ENCODE measurements at regions not wholly inside any gene's neighbourhood (a gene's known extent, or its start where the extent isn't known, plus 50 kb on each side); places are given as distances from the start of the nearest gene placed in this dataset.

- no peak overlapping the region for H2AFZ ChIP-seq (ENCODE audit: low read depth, low read length, poor library complexity, severe bottlenecking)
- intact Hi-C loops (cut with micrococcal nuclease), result no loop called here
Measured at GRCh38 chr6:138647006-138647405, 126.6 kb upstream of the CCDC28A start.

More at GRCh38 chr6:138647006-138647405, 126.6 kb upstream of the CCDC28A start:
- Histone ChIP-seq H3K4me2 (ENCODE audit: low read length) (no peak overlapping the region), H3K9me2 (ENCODE audit: insufficient read depth) (no peaks in the 10 kb centered on the region), H4K20me1 (ENCODE audit: insufficient read depth) (no peaks in the 10 kb centered on the region), H3K79me2 (ENCODE audit: insufficient read depth, low read length) (no peaks in the 10 kb centered on the region), H3K9ac (ENCODE audit: low read length) (no peak overlapping the region), H3K4me1 (ENCODE audit: control insufficient read depth in 1 of 2, insufficient read depth in 2 of 2, low read length in 2 of 2) (no peaks in the 10 kb centered on the region), H3K4me3 (replicated peaks in 1 of 2; ENCODE audit: low read depth in 1 of 2, low read length in 2 of 2) (no peak overlapping the region), H3K27me3 (ENCODE audit: insufficient read depth, low read length) (no peaks in the 10 kb centered on the region), H3K36me3 (ENCODE audit: control insufficient read depth in 1 of 2, insufficient read depth in 2 of 2, low read length in 2 of 2) (no peaks in the 10 kb centered on the region), H3K9me3 (ENCODE audit: control insufficient read depth in 1 of 2, insufficient read depth in 1 of 2, low read depth in 1 of 2, low read length in 2 of 2) (no peaks in the 10 kb centered on the region), H3K27ac (ENCODE audit: low read depth, low read length) (no peak overlapping the region)
- TF ChIP-seq EZH2phosphoT487 (IDR thresholded peaks at IDR 0.05; ENCODE audit: borderline replicate concordance), result no peak
- no peak for TF ChIP-seq ZNF274 (IDR thresholded peaks at IDR 0.05; ENCODE audit: low read depth, low read length)
- TF ChIP-seq ATF3 (IDR thresholded peaks at IDR 0.05), result no peak
- TF ChIP-seq FOSL1 (IDR thresholded peaks at IDR 0.05; ENCODE audit: low read depth), result no peak
- no peak for TF ChIP-seq TCF7L2 (IDR thresholded peaks at IDR 0.05; ENCODE audit: borderline replicate concordance, extremely low read depth, insufficient read depth, insufficient read length)
- no peak for TF ChIP-seq ELF1 (IDR thresholded peaks at IDR 0.05; ENCODE audit: borderline replicate concordance, low read depth)
- TF ChIP-seq ZFX (IDR thresholded peaks at IDR 0.05), result no peak
- TF ChIP-seq REST (IDR thresholded peaks at IDR 0.05; ENCODE audit: low read depth), result no peak
- TF ChIP-seq SP1 (IDR thresholded peaks at IDR 0.05; ENCODE audit: low read depth), result no peak
- no peak for TF ChIP-seq EGR1 (IDR thresholded peaks at IDR 0.05; ENCODE audit: low read depth)
- no peak for TF ChIP-seq EZH2 (IDR thresholded peaks at IDR 0.05)
- TF ChIP-seq SRF (IDR thresholded peaks at IDR 0.05; ENCODE audit: low read depth), result no peak
- no peak for TF ChIP-seq YY1 (IDR thresholded peaks at IDR 0.05; ENCODE audit: extremely low read depth, insufficient replicate concordance, low read depth, low read length)
- TF ChIP-seq JUND (IDR thresholded peaks at IDR 0.05), result no peak
- TF ChIP-seq MAX (IDR thresholded peaks at IDR 0.05), result no peak
- no TSS peak for BruUV-seq (replicated peaks)
- DNase-seq (ENCODE audit: low read depth, low spot score) (no peak), ATAC-seq (no peak)
- POLR2A ChIA-PET, result no interaction called here
- CTCF ChIA-PET, result no interaction called here
- RAD21 ChIA-PET (ENCODE audit: low non-redundant PET in 1 of 2, low total read pairs in 2 of 2, uncharacterized antibody in 2 of 2, unreplicated experiment in 2 of 2), result no interaction called here
